Cardiac fibroblast (primary cell): ENCODE measurements at regions not wholly inside any gene's neighbourhood (a gene's known extent, or its start where the extent isn't known, plus 50 kb on each side); places are given as distances from the start of the nearest gene placed in this dataset.

Experiments used
- DNase-seq, 2 donors: peaks; one replicate each; pipeline versions ENCODE4 v3.0.0 to v3.0.0-alpha.2; 2010; ENCODE audit warnings: low read depth in 2 of 2
- H3K4me3 ChIP-seq, 2 donors: replicated peaks in 1 of 2; 1 replicate in 1 of 2; 2 replicates in 1 of 2; pipeline ENCODE4 v1.5.1; 2011; ENCODE audit warnings: low read depth in 2 of 2, low read length in 2 of 2, mild to moderate bottlenecking in 2 of 2, moderate library complexity in 1 of 2
- CTCF ChIP-seq: IDR thresholded peaks from one replicate; pipeline ENCODE4 v1.5.1; 2011; ENCODE audit warnings: low read depth, mild to moderate bottlenecking, low read length, inconsistent platforms

- H3K4me3 ChIP-seq: no peak overlapping the region
- no peak for TF ChIP-seq CTCF
- no peak for DNase-seq
Observed at GRCh38 chrX:7447801-7448499, 300.0 kb upstream of the PUDP start.

DNA sequence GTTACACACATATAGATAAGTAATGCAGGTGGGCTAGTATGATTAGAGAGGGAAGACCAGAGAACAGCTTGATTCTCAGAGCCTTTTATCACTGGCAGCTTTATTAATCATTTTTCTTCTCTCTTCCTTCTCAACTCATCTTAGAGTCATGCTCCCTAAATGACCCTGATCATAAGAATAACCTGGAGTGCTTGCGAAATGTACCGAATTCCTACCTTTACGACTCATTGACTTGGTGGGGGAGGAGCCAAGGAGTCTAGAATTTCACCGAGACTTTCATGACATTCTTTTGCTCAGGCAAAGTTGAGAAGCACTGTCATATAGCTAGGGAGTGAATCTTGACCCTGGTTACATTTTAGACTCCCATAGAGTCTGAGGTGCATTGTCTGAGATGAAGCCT lies 298.9 kb upstream of the PUDP start:
- no peak overlapping the region for H3K4me3 ChIP-seq
- peak in 1 of 2 donors; percentile 14 for DNase-seq
- TF ChIP-seq CTCF: no peak

GRCh38 chrX:7444967-7445366 lies 297.0 kb upstream of the PUDP start:
- TF ChIP-seq CTCF: no peak
- DNase-seq: no peak
- no peak overlapping the region for H3K4me3 ChIP-seq

DNA sequence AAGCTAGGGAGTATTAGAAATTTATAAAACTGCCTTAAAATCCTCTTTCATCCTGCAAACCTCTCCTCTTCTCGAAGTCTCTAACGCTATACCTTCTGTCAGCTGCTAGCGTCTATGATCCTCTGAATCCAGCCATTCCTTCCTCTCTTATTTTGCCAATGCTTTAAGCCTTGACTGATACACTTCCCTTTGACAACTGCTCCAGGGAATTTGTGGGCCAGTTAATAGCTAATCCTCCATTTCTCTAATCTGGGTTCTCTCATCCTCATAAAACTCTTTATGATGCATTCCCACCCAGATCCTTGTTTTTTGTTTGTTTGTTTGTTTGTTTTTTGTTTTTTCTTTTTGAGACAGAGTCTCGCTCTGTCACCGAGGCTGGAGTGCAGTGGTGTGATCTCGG lies 293.6 kb upstream of the PUDP start:
- no peak for TF ChIP-seq CTCF
- H3K4me3 ChIP-seq: no peak overlapping the region
- no peak for DNase-seq

DNA sequence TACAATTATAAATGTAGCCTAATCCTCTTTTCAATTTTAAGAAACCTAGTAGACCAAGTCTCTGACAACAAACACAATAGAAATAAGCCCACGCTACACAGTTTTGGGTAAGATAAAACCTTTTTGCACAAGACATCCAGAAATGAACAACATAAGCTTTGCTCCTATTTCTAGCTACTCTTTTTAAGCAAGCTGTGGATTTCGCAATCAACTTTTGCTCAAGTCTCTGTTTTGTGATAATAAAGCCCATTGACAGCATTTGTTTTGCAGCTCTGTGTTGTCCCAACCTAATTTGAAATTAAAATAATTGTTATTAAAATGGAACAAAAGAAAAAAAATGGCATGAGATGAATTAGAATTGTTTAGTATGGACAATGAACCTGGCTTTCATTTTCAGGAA lies 287.9 kb upstream of the PUDP start:
- no peak overlapping the region for H3K4me3 ChIP-seq
- DNase-seq: peak in 1 of 2 donors; percentile 8
- TF ChIP-seq CTCF: no peak

DNA sequence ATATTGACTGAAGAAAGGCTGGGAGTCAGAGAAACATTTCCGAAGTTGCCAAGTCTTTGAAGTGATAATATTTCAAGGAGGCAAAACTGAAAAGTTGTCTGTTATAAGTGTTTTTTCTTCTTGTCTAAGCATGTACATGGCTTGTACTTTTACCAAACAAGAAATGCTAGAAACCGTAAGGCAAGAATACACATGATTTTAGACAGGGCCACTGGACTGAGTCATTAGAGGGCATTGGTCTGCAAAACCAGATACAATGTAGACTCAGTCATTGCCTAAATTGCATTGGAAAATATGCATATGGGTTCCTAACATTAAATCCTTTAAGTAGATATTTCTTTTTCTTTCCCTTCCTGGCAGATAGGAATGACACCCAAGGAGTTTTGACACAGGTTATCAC lies 284.9 kb upstream of the PUDP start:
- H3K4me3 ChIP-seq: no peak overlapping the region
- DNase-seq: no peak
- no peak for TF ChIP-seq CTCF

DNA sequence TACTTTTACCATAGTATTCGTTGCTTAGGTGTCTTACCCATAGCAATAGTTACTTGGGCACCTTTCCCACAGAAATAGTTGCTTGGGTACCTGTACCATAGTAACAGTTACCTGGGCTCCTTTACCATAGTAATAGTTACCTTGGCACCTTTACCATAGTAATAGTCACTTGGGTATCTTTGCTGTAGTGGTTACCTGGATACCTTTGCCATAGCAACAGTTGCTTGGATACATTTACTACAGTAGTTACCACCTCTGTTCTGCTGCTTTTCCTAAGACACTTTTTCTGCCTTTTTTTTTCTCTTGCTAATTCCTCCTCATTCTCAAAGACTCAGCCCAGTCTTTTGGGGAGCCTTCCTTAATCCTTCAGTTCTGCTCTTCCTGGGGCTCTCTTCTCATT lies 272.8 kb upstream of the PUDP start:
- DNase-seq: no peak
- TF ChIP-seq CTCF: no peak
- H3K4me3 ChIP-seq: no peak overlapping the region
